Liver (tissue), 8 donors: ENCODE measurements at regions not wholly inside any gene's neighbourhood (a gene's known extent, or its start where the extent isn't known, plus 50 kb on each side); places are given as distances from the start of the nearest gene placed in this dataset.

Experiments
- DNase-seq: peaks from one replicate; pipeline ENCODE4 v3.0.0-alpha.2; 2017; ENCODE audit warnings: low spot score
- H3K27ac ChIP-seq, 2 donors: one replicate each; pipeline ENCODE4 v1.7.0; 2013; ENCODE audit warnings: inconsistent platforms in 2 of 2, low read length in 2 of 2, control low read depth in 1 of 2, low read depth in 1 of 2, mild to moderate bottlenecking in 1 of 2
- H3K27me3 ChIP-seq, 4 donors: one replicate each; pipeline versions ENCODE4 v1.6.1 to v1.7.0; 2013; ENCODE audit warnings: low read length in 3 of 4, inconsistent platforms in 1 of 4, mild to moderate bottlenecking in 1 of 4, moderate library complexity in 1 of 4; ENCODE audit not compliant: control insufficient read depth in 4 of 4, insufficient read depth in 4 of 4
- H3K36me3 ChIP-seq, 4 donors: one replicate each; pipeline versions ENCODE4 v1.6.1 to v1.7.0; 2013; ENCODE audit warnings: low read length in 3 of 4, mild to moderate bottlenecking in 3 of 4, low read depth in 1 of 4, moderate library complexity in 1 of 4; ENCODE audit not compliant: control insufficient read depth in 4 of 4, insufficient read depth in 3 of 4
- H3K4me1 ChIP-seq, 4 donors: one replicate each; pipeline versions ENCODE4 v1.6.1 to v1.7.0; 2013; ENCODE audit warnings: low read length in 3 of 4, mild to moderate bottlenecking in 3 of 4, moderate library complexity in 1 of 4; ENCODE audit not compliant: control insufficient read depth in 4 of 4, insufficient read depth in 4 of 4
- H3K4me3 ChIP-seq, 3 donors: one replicate each; pipeline versions ENCODE4 v1.6.1 to v1.7.0; 2013; ENCODE audit warnings: low read length in 3 of 3, control low read depth in 1 of 3, low read depth in 1 of 3, mild to moderate bottlenecking in 1 of 3
- H3K9ac ChIP-seq, 2 donors: one replicate each; pipeline ENCODE4 v1.7.0; 2013; ENCODE audit warnings: low read length in 2 of 2, mild to moderate bottlenecking in 2 of 2, moderate library complexity in 2 of 2, control low read depth in 1 of 2, low read depth in 1 of 2
- H3K9me3 ChIP-seq, 4 donors: one replicate each; pipeline versions ENCODE4 v1.6.1 to v1.7.0; 2013; ENCODE audit warnings: low read length in 3 of 4; ENCODE audit not compliant: control insufficient read depth in 4 of 4
- CTCF ChIP-seq: fragments of 150-350 bp; IDR thresholded peaks from 2 replicates; pipeline ENCODE4 v1.5.1; 2017; ENCODE audit warnings: improper control_type of control experiment, low read depth, low read length; ENCODE audit not compliant: missing input control
- EGR1 ChIP-seq, 2 donors: IDR thresholded peaks; 2 replicates each; pipeline ENCODE4 v1.6.1; 2016 to 2018; ENCODE audit warnings: antibody characterized with exemption in 2 of 2, low read depth in 2 of 2
- FOXA1 ChIP-seq: IDR thresholded peaks from 2 replicates; pipeline ENCODE4 v1.6.1; 2016; ENCODE audit warnings: antibody characterized with exemption
- FOXA2 ChIP-seq: IDR thresholded peaks from 2 replicates; pipeline ENCODE4 v1.6.1; 2016; ENCODE audit warnings: antibody characterized with exemption
- GABPA ChIP-seq, 2 donors: IDR thresholded peaks in 1 of 2; conservative IDR thresholded peaks in 1 of 2; 2 replicates each; pipeline ENCODE4 v1.6.1; 2016; ENCODE audit warnings: antibody characterized with exemption in 2 of 2, mild to moderate bottlenecking in 1 of 2, moderate library complexity in 1 of 2
- HNF4A ChIP-seq, 2 donors: conservative IDR thresholded peaks; 2 replicates each; pipeline ENCODE4 v1.6.1; 2016; ENCODE audit warnings: antibody characterized with exemption in 2 of 2, mild to moderate bottlenecking in 2 of 2
- HNF4G ChIP-seq: IDR thresholded peaks from 2 replicates; pipeline ENCODE4 v1.6.1; 2016; ENCODE audit warnings: antibody characterized with exemption
- JUND ChIP-seq, 2 donors: IDR thresholded peaks; 2 replicates each; pipeline ENCODE4 v1.6.1; 2016; ENCODE audit warnings: antibody characterized with exemption in 2 of 2
- MAX ChIP-seq: IDR thresholded peaks from 2 replicates; pipeline ENCODE4 v1.6.1; 2016; ENCODE audit warnings: antibody characterized with exemption
- NR2F2 ChIP-seq: IDR thresholded peaks from 2 replicates; pipeline ENCODE4 v1.6.1; 2016; ENCODE audit warnings: antibody characterized with exemption
- RAD21 ChIP-seq, 2 donors: IDR thresholded peaks; 2 replicates each; pipeline ENCODE4 v1.6.1; 2016; ENCODE audit warnings: antibody characterized with exemption in 2 of 2, mild to moderate bottlenecking in 2 of 2
- REST ChIP-seq: IDR thresholded peaks from 2 replicates; pipeline ENCODE4 v1.6.1; 2016; ENCODE audit warnings: antibody characterized with exemption, mild to moderate bottlenecking
- RXRA ChIP-seq, 2 donors: IDR thresholded peaks; 2 replicates each; pipeline ENCODE4 v1.6.1; 2017 to 2018; ENCODE audit warnings: antibody characterized with exemption in 2 of 2, mild to moderate bottlenecking in 1 of 2
- SP1 ChIP-seq: IDR thresholded peaks from 2 replicates; pipeline ENCODE4 v1.6.1; 2018; ENCODE audit warnings: antibody characterized with exemption, mild to moderate bottlenecking
- TAF1 ChIP-seq: conservative IDR thresholded peaks from 2 replicates; pipeline ENCODE4 v1.6.1; 2016; ENCODE audit warnings: antibody characterized with exemption, mild to moderate bottlenecking
- YY1 ChIP-seq: IDR thresholded peaks from 2 replicates; pipeline ENCODE4 v1.6.1; 2016; ENCODE audit warnings: antibody characterized with exemption, mild to moderate bottlenecking
- ZBTB33 ChIP-seq: IDR thresholded peaks from 2 replicates; pipeline ENCODE4 v1.6.1; 2016; ENCODE audit warnings: antibody characterized with exemption
- WGBS: extraction: QIAGEN DNeasy Blood & Tissue Kit; methylation state at CpG from one replicate; pipeline ENCODE4 v1.1.7; 2013; 5-methylcytosine and 5-hydroxymethylcytosine counted together
- TF ChIP-seq, protein P1 (sequence below): IDR thresholded peaks from 2 replicates; pipeline ENCODE4 v1.6.1; 2016; ENCODE audit warnings: antibody characterized with exemption
- donor health status: healthy.
- donor health status: healthy.
- donor health status: healthy.
- donor health status: healthy.
- donor health status: healthy.

- Histone ChIP-seq H3K27ac (no peak overlapping the region), H3K4me3 (no peak overlapping the region), H3K9me3 (no peaks in the 10 kb centered on the region), H3K36me3 (no peaks in the 10 kb centered on the region), H3K4me1 (no peaks in the 10 kb centered on the region), H3K9ac (no peak overlapping the region), H3K27me3 (peaks cover 0 to 5% (median 2%) of the 10 kb centered on the region in 4 donors)
- TF ChIP-seq, protein P1, sequence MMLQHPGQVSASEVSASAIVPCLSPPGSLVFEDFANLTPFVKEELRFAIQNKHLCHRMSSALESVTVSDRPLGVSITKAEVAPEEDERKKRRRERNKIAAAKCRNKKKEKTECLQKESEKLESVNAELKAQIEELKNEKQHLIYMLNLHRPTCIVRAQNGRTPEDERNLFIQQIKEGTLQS: no peak
- TF ChIP-seq HNF4A (conservative IDR thresholded peaks at IDR 0.05) (no peak), SP1 (no peak), RXRA (IDR thresholded peaks at IDR 0.05) (no peak), YY1 (no peak), RAD21 (IDR thresholded peaks at IDR 0.05) (no peak), FOXA1 (no peak), EGR1 (IDR thresholded peaks at IDR 0.05; ENCODE audit: low read depth in 2 of 2) (no peak), ZBTB33 (no peak), TAF1 (no peak), JUND (IDR thresholded peaks at IDR 0.05) (no peak), HNF4G (no peak), GABPA (IDR thresholded peaks at IDR 0.05 in 1 of 2, conservative IDR thresholded peaks at IDR 0.05 in 1 of 2) (no peak), FOXA2 (no peak), MAX (no peak), REST (no peak), CTCF (no peak), NR2F2 (no peak)
- 52% methylated on average over 8 of the region's 8 CpGs for WGBS
- no peak for DNase-seq
Measured at GRCh38 chr18:75581336-75582131, 154.0 kb upstream of the SMIM21 start.
